AG04449 (cell line): ENCODE measurements at regions not wholly inside any gene's neighbourhood (a gene's known extent, or its start where the extent isn't known, plus 50 kb on each side); places are given as distances from the start of the nearest gene placed in this dataset.

Experiments
- CTCF ChIA-PET: fragments of 350-600 bp; formaldehyde crosslinking; extraction: SDS; loops from one replicate; lab custom pipeline; 2021; ENCODE audit warnings: antibody characterized with exemption; lab: Yijun Ruan, JAX
- POLR2A ChIA-PET: fragments of 400-600, 350-600 bp; formaldehyde crosslinking; extraction: SDS; loops from one replicate; lab custom pipeline; 2020; ENCODE audit warnings: antibody characterized with exemption, inconsistent platforms; lab: Yijun Ruan, JAX
- DNase-seq: peaks from one replicate; pipeline ENCODE4 v3.0.0-alpha.2; 2010; ENCODE audit warnings: low read depth, low spot score
- H3K4me3 ChIP-seq: 2 replicates; pipeline ENCODE4 v1.5.1; 2011; ENCODE audit warnings: low read depth, mild to moderate bottlenecking, control low read depth, low read length
- CTCF ChIP-seq: IDR thresholded peaks from one replicate; pipeline ENCODE4 v1.5.1; 2011; ENCODE audit warnings: mild to moderate bottlenecking, moderate library complexity, low read length, control low read depth, inconsistent platforms; ENCODE audit not compliant: insufficient read depth; ENCODE audit errors: missing control alignments

- CTCF ChIA-PET: interaction anchor here (1.3 kb wide), 1 partner anchor 9 kb away, joined by 6 read pairs; no protein-coding TSS in a partner anchor
- peak; percentile 42 for DNase-seq
- TF ChIP-seq CTCF: no peak
- no peak overlapping the region for H3K4me3 ChIP-seq
- POLR2A ChIA-PET: interaction anchor here (1.0 kb wide), 1 partner anchor 79 kb away, joined by 3 read pairs; no protein-coding TSS in a partner anchor
These were observed 50.6 kb upstream of the FUT8 start for GRCh38 chr14:65361920-65362319.
